Rectal smooth muscle tissue (tissue), 1 donor: ENCODE measurements at regions not wholly inside any gene's neighbourhood (a gene's known extent, or its start where the extent isn't known, plus 50 kb on each side); places are given as distances from the start of the nearest gene placed in this dataset.

Source experiments
- H3K27ac ChIP-seq: one replicate; pipeline ENCODE4 v1.7.0; 2013; ENCODE audit warnings: low read depth, low read length, inconsistent platforms
- H3K27me3 ChIP-seq: one replicate; pipeline ENCODE4 v1.7.0; 2013; ENCODE audit warnings: low read length; ENCODE audit not compliant: control insufficient read depth, insufficient read depth
- H3K36me3 ChIP-seq: one replicate; pipeline ENCODE4 v1.7.0; 2013; ENCODE audit warnings: low read length; ENCODE audit not compliant: control insufficient read depth, insufficient read depth
- H3K4me1 ChIP-seq: one replicate; pipeline ENCODE4 v1.7.0; 2013; ENCODE audit warnings: low read length; ENCODE audit not compliant: control insufficient read depth, insufficient read depth
- H3K4me3 ChIP-seq: one replicate; pipeline ENCODE4 v1.7.0; 2013; ENCODE audit warnings: low read length
- H3K9ac ChIP-seq: one replicate; pipeline ENCODE4 v1.7.0; 2013; ENCODE audit warnings: low read length

GRCh38 chr13:74625541-74625940, 491.3 kb upstream of the KLF12 start:
- Histone ChIP-seq H3K27ac (no peak overlapping the region), H3K4me3 (no peak overlapping the region), H3K4me1 (no peaks in the 10 kb centered on the region), H3K9ac (no peak overlapping the region), H3K27me3 (no peaks in the 10 kb centered on the region), H3K36me3 (no peaks in the 10 kb centered on the region)

- no peak overlapping the region for H3K4me3 ChIP-seq
- H3K27me3 ChIP-seq, result no peaks in the 10 kb centered on the region
- no peaks in the 10 kb centered on the region for H3K36me3 ChIP-seq
- no peak overlapping the region for H3K27ac ChIP-seq
- no peak overlapping the region for H3K9ac ChIP-seq
- no peaks in the 10 kb centered on the region for H3K4me1 ChIP-seq
Observed at GRCh38 chr13:74623761-74624160, 489.6 kb upstream of the KLF12 start.

- Histone ChIP-seq H3K27ac (no peak overlapping the region), H3K27me3 (no peaks in the 10 kb centered on the region), H3K4me1 (no peaks in the 10 kb centered on the region), H3K36me3 (no peaks in the 10 kb centered on the region), H3K9ac (no peak overlapping the region), H3K4me3 (no peak overlapping the region)
Observed at GRCh38 chr13:74622284-74622683, 488.1 kb upstream of the KLF12 start.

GRCh38 chr13:74620711-74621110, 486.5 kb upstream of the KLF12 start:
- H3K27me3 ChIP-seq, result no peaks in the 10 kb centered on the region
- no peaks in the 10 kb centered on the region for H3K4me1 ChIP-seq
- no peaks in the 10 kb centered on the region for H3K36me3 ChIP-seq
- no peak overlapping the region for H3K9ac ChIP-seq
- H3K4me3 ChIP-seq, result no peak overlapping the region
- no peak overlapping the region for H3K27ac ChIP-seq

GRCh38 chr13:74620308-74620707, 486.1 kb upstream of the KLF12 start:
- H3K27ac ChIP-seq, result no peak overlapping the region
- no peak overlapping the region for H3K4me3 ChIP-seq
- no peaks in the 10 kb centered on the region for H3K27me3 ChIP-seq
- H3K9ac ChIP-seq, result no peak overlapping the region
- no peaks in the 10 kb centered on the region for H3K4me1 ChIP-seq
- no peaks in the 10 kb centered on the region for H3K36me3 ChIP-seq

- H3K4me3 ChIP-seq, result no peak overlapping the region
- no peaks in the 10 kb centered on the region for H3K27me3 ChIP-seq
- H3K27ac ChIP-seq, result no peak overlapping the region
- H3K4me1 ChIP-seq, result no peaks in the 10 kb centered on the region
- no peaks in the 10 kb centered on the region for H3K36me3 ChIP-seq
- no peak overlapping the region for H3K9ac ChIP-seq
Observed at GRCh38 chr13:74597526-74597925, 463.3 kb upstream of the KLF12 start.

- H3K36me3 ChIP-seq, result no peaks in the 10 kb centered on the region
- H3K9ac ChIP-seq, result no peak overlapping the region
- H3K4me1 ChIP-seq, result no peaks in the 10 kb centered on the region
- no peaks in the 10 kb centered on the region for H3K27me3 ChIP-seq
- no peak overlapping the region for H3K27ac ChIP-seq
- H3K4me3 ChIP-seq, result no peak overlapping the region
Observed at GRCh38 chr13:74596691-74597090, 462.5 kb upstream of the KLF12 start.

- no peaks in the 10 kb centered on the region for H3K4me1 ChIP-seq
- H3K4me3 ChIP-seq, result no peak overlapping the region
- H3K9ac ChIP-seq, result no peak overlapping the region
- no peaks in the 10 kb centered on the region for H3K36me3 ChIP-seq
- no peak overlapping the region for H3K27ac ChIP-seq
- no peaks in the 10 kb centered on the region for H3K27me3 ChIP-seq
Observed at GRCh38 chr13:74593688-74594087, 459.5 kb upstream of the KLF12 start.

GRCh38 chr13:74586847-74587246, 452.6 kb upstream of the KLF12 start:
- no peak overlapping the region for H3K27ac ChIP-seq
- no peak overlapping the region for H3K4me3 ChIP-seq
- no peak overlapping the region for H3K9ac ChIP-seq
- H3K36me3 ChIP-seq, result no peaks in the 10 kb centered on the region
- no peaks in the 10 kb centered on the region for H3K4me1 ChIP-seq
- H3K27me3 ChIP-seq, result no peaks in the 10 kb centered on the region

GRCh38 chr13:74576420-74576819, 442.2 kb upstream of the KLF12 start:
- no peaks in the 10 kb centered on the region for H3K4me1 ChIP-seq
- no peaks in the 10 kb centered on the region for H3K27me3 ChIP-seq
- H3K27ac ChIP-seq, result no peak overlapping the region
- no peaks in the 10 kb centered on the region for H3K36me3 ChIP-seq
- no peak overlapping the region for H3K4me3 ChIP-seq
- no peak overlapping the region for H3K9ac ChIP-seq

- Histone ChIP-seq H3K27me3 (no peaks in the 10 kb centered on the region), H3K36me3 (no peaks in the 10 kb centered on the region), H3K4me1 (no peaks in the 10 kb centered on the region), H3K4me3 (peak overlapping the region; percentile 61), H3K9ac (no peak overlapping the region), H3K27ac (no peak overlapping the region)
Observed at GRCh38 chr13:74575729-74576125, 441.5 kb upstream of the KLF12 start.

GRCh38 chr13:74574964-74575728, 440.9 kb upstream of the KLF12 start:
- Histone ChIP-seq H3K9ac (no peak overlapping the region), H3K4me3 (peak overlapping the region; percentile 61), H3K4me1 (no peaks in the 10 kb centered on the region), H3K27ac (no peak overlapping the region), H3K36me3 (no peaks in the 10 kb centered on the region), H3K27me3 (no peaks in the 10 kb centered on the region)

- Histone ChIP-seq H3K36me3 (no peaks in the 10 kb centered on the region), H3K27me3 (no peaks in the 10 kb centered on the region), H3K4me3 (no peak overlapping the region), H3K4me1 (no peaks in the 10 kb centered on the region), H3K27ac (no peak overlapping the region), H3K9ac (no peak overlapping the region)
Observed at GRCh38 chr13:74573654-74574053, 439.4 kb upstream of the KLF12 start.
